Epithelial cell of esophagus (primary cell): ENCODE measurements at regions not wholly inside any gene's neighbourhood (a gene's known extent, or its start where the extent isn't known, plus 50 kb on each side); places are given as distances from the start of the nearest gene placed in this dataset.

Experiments
- DNase-seq: peaks from one replicate; pipeline ENCODE4 v3.0.0; 2010; ENCODE audit warnings: low read depth
- H3K4me3 ChIP-seq: 2 replicates; pipeline ENCODE4 v1.5.1; 2011; ENCODE audit warnings: mild to moderate bottlenecking, low read length, control low read depth
- CTCF ChIP-seq: IDR thresholded peaks from 2 replicates; pipeline ENCODE4 v1.5.1; 2011; ENCODE audit warnings: low read depth, mild to moderate bottlenecking, low read length, control low read depth, inconsistent platforms; ENCODE audit not compliant: insufficient read depth; ENCODE audit errors: missing control alignments

GRCh38 chr14:103220134-103220981 lies 97.1 kb downstream of the TNFAIP2 start:
- DNase-seq = no peak
- H3K4me3 ChIP-seq = no peak overlapping the region
- no peak for TF ChIP-seq CTCF

- TF ChIP-seq CTCF = no peak
- H3K4me3 ChIP-seq = no peak overlapping the region
Observed at GRCh38 chr14:103220982-103221641, 97.9 kb downstream of the TNFAIP2 start.

GRCh38 chr14:103221781-103222358 lies 98.6 kb downstream of the TNFAIP2 start:
- TF ChIP-seq CTCF = no peak
- no peak for DNase-seq
- no peak overlapping the region for H3K4me3 ChIP-seq

More at GRCh38 chr14:103220982-103221641, 97.9 kb downstream of the TNFAIP2 start:
- DNase-seq = no peak

- TF ChIP-seq CTCF = no peak
- H3K4me3 ChIP-seq = no peak overlapping the region
- DNase-seq = no peak
Observed at GRCh38 chr14:103223818-103224352, 100.6 kb downstream of the TNFAIP2 start.

- TF ChIP-seq CTCF = no peak
- DNase-seq = no peak
- H3K4me3 ChIP-seq = no peak overlapping the region
Observed at GRCh38 chr14:103225062-103225461, 101.8 kb downstream of the TNFAIP2 start.

GRCh38 chr14:103225476-103225875 lies 102.2 kb downstream of the TNFAIP2 start:
- no peak for TF ChIP-seq CTCF
- no peak for DNase-seq
- no peak overlapping the region for H3K4me3 ChIP-seq
